GM19351 (cell line): ENCODE measurements at regions not wholly inside any gene's neighbourhood (a gene's known extent, or its start where the extent isn't known, plus 50 kb on each side); places are given as distances from the start of the nearest gene placed in this dataset.
"Not testable (repeated sequence)": the region's sequence is repeated elsewhere in the genome, so short reads cannot be mapped to it uniquely, and the experiment has no call there.

Experiments used
- ATAC-seq: cut with Tn5 transposase; IDR thresholded peaks from one replicate; pipeline ENCODE4 v1.9.1; 2021; ENCODE audit warnings: mild to moderate bottlenecking, moderate library complexity; ENCODE audit not compliant: unreplicated experiment

- ATAC-seq, result no peak
These were observed 260.8 kb downstream of the SH3BP4 start for GRCh38 chr2:235212501-235213158.

- ATAC-seq, result no peak
These were observed 263.4 kb downstream of the SH3BP4 start for GRCh38 chr2:235215248-235215647.

- no peak for ATAC-seq
These were observed 265.1 kb downstream of the SH3BP4 start for GRCh38 chr2:235216901-235217300.

GRCh38 chr2:235217846-235218245 is 266.0 kb downstream of the SH3BP4 start:
- ATAC-seq, result no peak

- ATAC-seq, result no peak
These were observed 266.7 kb downstream of the SH3BP4 start for GRCh38 chr2:235218486-235218907.

- no peak for ATAC-seq
These were observed 267.2 kb downstream of the SH3BP4 start for GRCh38 chr2:235219048-235219447.

- ATAC-seq, result no peak
These were observed 268.5 kb downstream of the SH3BP4 start for GRCh38 chr2:235220331-235220730.

- ATAC-seq, result no peak
These were observed 270.8 kb upstream of the AGAP1 start for GRCh38 chr2:235223011-235223410.

GRCh38 chr2:235224410-235224809 is 269.4 kb upstream of the AGAP1 start:
- no peak for ATAC-seq

GRCh38 chr2:235225261-235225660 is 268.6 kb upstream of the AGAP1 start:
- no peak for ATAC-seq

- ATAC-seq, result no peak
These were observed 266.3 kb upstream of the AGAP1 start for GRCh38 chr2:235227590-235227989.

- ATAC-seq, result not testable (repeated sequence)
These were observed 265.4 kb upstream of the AGAP1 start for GRCh38 chr2:235228422-235228821.

GRCh38 chr2:235229236-235229635 is 264.6 kb upstream of the AGAP1 start:
- no peak for ATAC-seq

GRCh38 chr2:235230821-235231601 is 262.8 kb upstream of the AGAP1 start:
- ATAC-seq, result no peak

- ATAC-seq, result no peak
These were observed 261.1 kb upstream of the AGAP1 start for GRCh38 chr2:235232449-235233433.

GRCh38 chr2:235234736-235235135 is 259.1 kb upstream of the AGAP1 start:
- no peak for ATAC-seq

- ATAC-seq, result no peak
These were observed 257.7 kb upstream of the AGAP1 start for GRCh38 chr2:235235977-235236767.

GRCh38 chr2:235238537-235238936 is 255.3 kb upstream of the AGAP1 start:
- no peak for ATAC-seq

- no peak for ATAC-seq
These were observed 253.3 kb upstream of the AGAP1 start for GRCh38 chr2:235240574-235240973.
